ENCODE measurements at regions not wholly inside any gene's neighbourhood (a gene's known extent, or its start where the extent isn't known, plus 50 kb on each side); places are given as distances from the start of the nearest gene placed in this dataset.

DNA sequence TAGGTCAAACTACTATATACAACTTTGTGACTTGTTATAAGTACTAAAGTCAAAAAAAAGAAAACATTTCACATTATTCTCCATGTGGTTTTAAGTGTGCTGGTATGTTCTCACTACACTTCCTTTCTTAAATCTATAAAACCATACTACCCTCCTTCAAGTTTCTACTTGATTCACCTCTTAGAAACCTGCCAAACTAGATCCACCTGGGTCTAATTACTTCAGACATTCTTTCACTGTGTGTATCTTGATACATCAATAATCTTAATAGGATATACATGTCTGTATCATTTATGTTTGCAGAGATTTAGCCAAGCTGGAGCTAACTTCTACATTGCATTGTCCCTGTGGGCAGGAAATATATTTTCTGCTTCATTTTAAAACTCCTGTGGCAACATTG, 1012.6 kb downstream of the EFNA5 start:
- TF ChIP-seq NRF1 (IDR thresholded peaks at IDR 0.05; ENCODE audit: low read depth, low read length) = no peak
- TF ChIP-seq, protein P1, sequence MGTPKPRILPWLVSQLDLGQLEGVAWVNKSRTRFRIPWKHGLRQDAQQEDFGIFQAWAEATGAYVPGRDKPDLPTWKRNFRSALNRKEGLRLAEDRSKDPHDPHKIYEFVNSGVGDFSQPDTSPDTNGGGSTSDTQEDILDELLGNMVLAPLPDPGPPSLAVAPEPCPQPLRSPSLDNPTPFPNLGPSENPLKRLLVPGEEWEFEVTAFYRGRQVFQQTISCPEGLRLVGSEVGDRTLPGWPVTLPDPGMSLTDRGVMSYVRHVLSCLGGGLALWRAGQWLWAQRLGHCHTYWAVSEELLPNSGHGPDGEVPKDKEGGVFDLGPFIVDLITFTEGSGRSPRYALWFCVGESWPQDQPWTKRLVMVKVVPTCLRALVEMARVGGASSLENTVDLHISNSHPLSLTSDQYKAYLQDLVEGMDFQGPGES (IDR thresholded peaks at IDR 0.05; ENCODE audit: low read depth, low read length) = no peak
- TF ChIP-seq JUND (IDR thresholded peaks at IDR 0.05) = no peak
- TF ChIP-seq EZH2phosphoT487 (IDR thresholded peaks at IDR 0.05; ENCODE audit: borderline replicate concordance, low read depth) = no peak
- TF ChIP-seq RAD21 (IDR thresholded peaks at IDR 0.05; ENCODE audit: low read length) = no peak
- TF ChIP-seq MEF2A (IDR thresholded peaks at IDR 0.05; ENCODE audit: borderline replicate concordance, low read depth) = no peak
- TF ChIP-seq YY1 (IDR thresholded peaks at IDR 0.05; ENCODE audit: low read depth) = no peak
- TF ChIP-seq, protein P2, sequence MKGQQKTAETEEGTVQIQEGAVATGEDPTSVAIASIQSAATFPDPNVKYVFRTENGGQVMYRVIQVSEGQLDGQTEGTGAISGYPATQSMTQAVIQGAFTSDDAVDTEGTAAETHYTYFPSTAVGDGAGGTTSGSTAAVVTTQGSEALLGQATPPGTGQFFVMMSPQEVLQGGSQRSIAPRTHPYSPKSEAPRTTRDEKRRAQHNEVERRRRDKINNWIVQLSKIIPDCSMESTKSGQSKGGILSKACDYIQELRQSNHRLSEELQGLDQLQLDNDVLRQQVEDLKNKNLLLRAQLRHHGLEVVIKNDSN (IDR thresholded peaks at IDR 0.05; ENCODE audit: borderline replicate concordance, low read depth) = no peak
- TF ChIP-seq, protein P3, sequence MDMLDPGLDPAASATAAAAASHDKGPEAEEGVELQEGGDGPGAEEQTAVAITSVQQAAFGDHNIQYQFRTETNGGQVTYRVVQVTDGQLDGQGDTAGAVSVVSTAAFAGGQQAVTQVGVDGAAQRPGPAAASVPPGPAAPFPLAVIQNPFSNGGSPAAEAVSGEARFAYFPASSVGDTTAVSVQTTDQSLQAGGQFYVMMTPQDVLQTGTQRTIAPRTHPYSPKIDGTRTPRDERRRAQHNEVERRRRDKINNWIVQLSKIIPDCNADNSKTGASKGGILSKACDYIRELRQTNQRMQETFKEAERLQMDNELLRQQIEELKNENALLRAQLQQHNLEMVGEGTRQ (IDR thresholded peaks at IDR 0.05; ENCODE audit: borderline replicate concordance, low read depth, low read length) = no peak
- TF ChIP-seq TCF12 (IDR thresholded peaks at IDR 0.05) = no peak
- TF ChIP-seq TEAD4 (IDR thresholded peaks at IDR 0.05; ENCODE audit: borderline replicate concordance, insufficient read depth) = no peak
- TF ChIP-seq, protein P4, sequence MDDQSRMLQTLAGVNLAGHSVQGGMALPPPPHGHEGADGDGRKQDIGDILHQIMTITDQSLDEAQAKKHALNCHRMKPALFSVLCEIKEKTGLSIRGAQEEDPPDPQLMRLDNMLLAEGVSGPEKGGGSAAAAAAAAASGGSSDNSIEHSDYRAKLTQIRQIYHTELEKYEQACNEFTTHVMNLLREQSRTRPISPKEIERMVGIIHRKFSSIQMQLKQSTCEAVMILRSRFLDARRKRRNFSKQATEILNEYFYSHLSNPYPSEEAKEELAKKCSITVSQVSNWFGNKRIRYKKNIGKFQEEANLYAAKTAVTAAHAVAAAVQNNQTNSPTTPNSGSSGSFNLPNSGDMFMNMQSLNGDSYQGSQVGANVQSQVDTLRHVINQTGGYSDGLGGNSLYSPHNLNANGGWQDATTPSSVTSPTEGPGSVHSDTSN (IDR thresholded peaks at IDR 0.05) = no peak
- TF ChIP-seq, protein P5, sequence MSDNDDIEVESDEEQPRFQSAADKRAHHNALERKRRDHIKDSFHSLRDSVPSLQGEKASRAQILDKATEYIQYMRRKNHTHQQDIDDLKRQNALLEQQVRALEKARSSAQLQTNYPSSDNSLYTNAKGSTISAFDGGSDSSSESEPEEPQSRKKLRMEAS (IDR thresholded peaks at IDR 0.05; ENCODE audit: low read depth) = no peak
- TF ChIP-seq SIN3A (IDR thresholded peaks at IDR 0.05; ENCODE audit: borderline replicate concordance, low read depth, low read length) = no peak
- no peak for TF ChIP-seq GATA2 (CRISPR knock-in tag; IDR thresholded peaks at IDR 0.05)
- no peak for TF ChIP-seq RFX5 (IDR thresholded peaks at IDR 0.05; ENCODE audit: low read length)
- no peak for TF ChIP-seq NFIC (IDR thresholded peaks at IDR 0.05; ENCODE audit: borderline replicate concordance)
- H3K27ac ChIP-seq (ENCODE audit: low read depth in 2 of 2, low read length in 1 of 2) = no peak overlapping the region
- POLR2A ChIA-PET = no interaction called here
- H2AFZ ChIP-seq (ENCODE audit: low read depth) = no peak overlapping the region
- H3K27me3 ChIP-seq (ENCODE audit: insufficient read depth) = no peaks in the 10 kb centered on the region
- no peak overlapping the region for H3K9ac ChIP-seq
- peaks cover 9% of the 10 kb centered on the region; the same call in 1 of the 2 replicates for H3K9me3 ChIP-seq
- H3K36me3 ChIP-seq (replicated peaks in 1 of 2; ENCODE audit: control insufficient read depth in 1 of 2, insufficient read depth in 2 of 2, low read length in 1 of 2) = no peaks in the 10 kb centered on the region
- no peaks in the 10 kb centered on the region for H4K20me1 ChIP-seq (ENCODE audit: insufficient read depth)
- H3K4me3 ChIP-seq (ENCODE audit: low read depth in 2 of 2, low read length in 1 of 2) = no peak overlapping the region
- H3K4me1 ChIP-seq (ENCODE audit: control insufficient read depth in 1 of 2, insufficient read depth in 2 of 2, low read depth in 1 of 2, low read length in 1 of 2) = no peaks in the 10 kb centered on the region; a peak in 1 of 4 replicates
- CTCF ChIA-PET = no interaction called here
- no peaks in the 10 kb centered on the region for H3K79me2 ChIP-seq (ENCODE audit: insufficient read depth)
- no peak overlapping the region for H3K4me2 ChIP-seq
- H3K9me2 ChIP-seq = no peaks in the 10 kb centered on the region
- no peaks in the 10 kb centered on the region for H3F3A ChIP-seq (replicated peaks; ENCODE audit: insufficient read depth)
- no peak for DNase-seq
